H1 (cell line): ENCODE measurements at regions not wholly inside any gene's neighbourhood (a gene's known extent, or its start where the extent isn't known, plus 50 kb on each side); places are given as distances from the start of the nearest gene placed in this dataset.

Source experiments
- CBX8 ChIP-seq: fragments of 300-800, 300-1000 bp; sonication (generic); IDR thresholded peaks from 2 replicates; pipeline ENCODE4 v1.7.1; 2016; ENCODE audit warnings: low read depth, low read length, borderline replicate concordance
- CHD7 ChIP-seq: fragments of 300-600 bp; sonication (generic); IDR thresholded peaks from 2 replicates; pipeline ENCODE4 v1.7.1; 2012; ENCODE audit warnings: low read length, moderate library complexity, mild to moderate bottlenecking, inconsistent platforms; ENCODE audit not compliant: insufficient replicate concordance
- EZH2 ChIP-seq: fragments of 200-600 bp; sonication (generic); IDR thresholded peaks from 2 replicates; pipeline ENCODE4 v1.7.1; 2012; ENCODE audit warnings: low read depth, mild to moderate bottlenecking, moderate library complexity, low read length, inconsistent platforms; ENCODE audit not compliant: severe bottlenecking
- GABPA ChIP-seq: IDR thresholded peaks from 2 replicates; pipeline ENCODE4 v1.6.1; 2011; ENCODE audit warnings: mild to moderate bottlenecking, low read length, moderate library complexity, borderline replicate concordance; ENCODE audit not compliant: insufficient read depth
- HDAC6 ChIP-seq: IDR thresholded peaks from one replicate; pipeline ENCODE4 v1.7.1; 2012; ENCODE audit warnings: low read depth, mild to moderate bottlenecking, inconsistent platforms, low read length, moderate library complexity
- KDM5A ChIP-seq: fragments of 200-600 bp; IDR thresholded peaks from 2 replicates; pipeline ENCODE4 v1.7.1; 2012; ENCODE audit warnings: mild to moderate bottlenecking, low read length, inconsistent platforms, mixed read lengths
- NRF1 ChIP-seq: IDR thresholded peaks from 2 replicates; pipeline ENCODE4 v1.6.1; 2011; ENCODE audit warnings: mild to moderate bottlenecking, low read depth, low read length, improper control_type of control experiment
- RXRA ChIP-seq: IDR thresholded peaks from 2 replicates; pipeline ENCODE4 v1.6.1; 2011; ENCODE audit warnings: low read depth, mild to moderate bottlenecking, low read length, moderate library complexity; ENCODE audit not compliant: insufficient read depth
- SAP30 ChIP-seq: fragments of 300-600 bp; sonication (generic); IDR thresholded peaks from 2 replicates; pipeline ENCODE4 v1.7.1; 2012; ENCODE audit warnings: low read length, moderate library complexity, mild to moderate bottlenecking, inconsistent platforms; ENCODE audit not compliant: insufficient read depth, insufficient replicate concordance
- SIRT6 ChIP-seq: IDR thresholded peaks from one replicate; pipeline ENCODE4 v1.7.1; 2012; ENCODE audit warnings: low read length, inconsistent platforms
- TF ChIP-seq, protein P1 (sequence below): IDR thresholded peaks from 2 replicates; pipeline ENCODE4 v1.6.1; 2012; ENCODE audit warnings: inconsistent platforms

DNA sequence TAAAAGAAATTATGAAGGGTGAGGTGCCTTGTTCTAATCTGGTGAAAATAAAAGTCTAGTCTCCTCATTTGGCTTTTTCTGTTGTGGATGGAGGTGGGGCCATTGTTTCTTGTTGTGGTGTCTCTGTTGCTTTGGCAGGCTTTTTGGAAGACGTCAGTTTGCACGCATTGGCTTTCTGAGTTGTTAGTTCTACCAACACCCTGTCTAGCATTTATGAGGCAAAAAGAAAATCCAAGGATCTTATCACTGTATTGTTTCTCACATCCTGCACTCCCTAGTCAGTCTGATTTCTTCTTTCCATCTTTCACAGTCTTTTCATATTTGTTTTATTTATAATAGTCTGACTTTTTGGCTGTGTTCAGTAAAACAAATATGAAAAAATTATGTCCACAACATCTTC is 898.3 kb downstream of the REEP3 start (continued):
- TF ChIP-seq CHD7, result no peak
- TF ChIP-seq EZH2, result no peak
- TF ChIP-seq KDM5A, result no peak
- TF ChIP-seq, protein P1, sequence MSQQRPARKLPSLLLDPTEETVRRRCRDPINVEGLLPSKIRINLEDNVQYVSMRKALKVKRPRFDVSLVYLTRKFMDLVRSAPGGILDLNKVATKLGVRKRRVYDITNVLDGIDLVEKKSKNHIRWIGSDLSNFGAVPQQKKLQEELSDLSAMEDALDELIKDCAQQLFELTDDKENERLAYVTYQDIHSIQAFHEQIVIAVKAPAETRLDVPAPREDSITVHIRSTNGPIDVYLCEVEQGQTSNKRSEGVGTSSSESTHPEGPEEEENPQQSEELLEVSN, result no peak
- TF ChIP-seq RXRA, result no peak
- no peak for TF ChIP-seq GABPA
- TF ChIP-seq SAP30, result no peak
- no peak for TF ChIP-seq CBX8
- no peak for TF ChIP-seq NRF1
- no peak for TF ChIP-seq HDAC6
- no peak for TF ChIP-seq SIRT6
